GM21786 (cell line): ENCODE measurements at regions not wholly inside any gene's neighbourhood (a gene's known extent, or its start where the extent isn't known, plus 50 kb on each side); places are given as distances from the start of the nearest gene placed in this dataset.

Experiments used
- ATAC-seq: cut with Tn5 transposase; IDR thresholded peaks from one replicate; pipeline ENCODE4 v1.9.1; 2021; ENCODE audit not compliant: unreplicated experiment

DNA sequence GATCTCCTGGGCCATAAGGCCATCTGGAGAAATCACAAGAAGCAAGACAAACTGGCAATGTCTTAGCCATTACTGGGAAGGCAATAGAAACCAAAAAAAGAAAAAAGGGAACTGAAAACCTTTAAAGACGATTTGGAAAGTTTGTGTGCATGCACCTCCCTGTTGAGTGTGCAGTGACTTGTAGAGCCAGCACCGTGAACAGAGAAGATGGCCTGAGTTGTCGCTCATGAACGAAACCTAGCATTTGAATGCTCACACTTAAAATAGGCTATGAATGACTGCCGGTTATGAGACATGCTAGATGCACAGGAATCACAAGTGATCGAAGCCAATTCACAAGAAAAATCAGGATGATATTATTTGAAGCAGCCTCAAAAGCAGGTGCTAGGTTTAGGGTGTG is 151.3 kb upstream of the ADO start:
- ATAC-seq, result peak; percentile 83

GRCh38 chr10:62654966-62655336 is 149.6 kb upstream of the ADO start:
- ATAC-seq, result no peak

DNA sequence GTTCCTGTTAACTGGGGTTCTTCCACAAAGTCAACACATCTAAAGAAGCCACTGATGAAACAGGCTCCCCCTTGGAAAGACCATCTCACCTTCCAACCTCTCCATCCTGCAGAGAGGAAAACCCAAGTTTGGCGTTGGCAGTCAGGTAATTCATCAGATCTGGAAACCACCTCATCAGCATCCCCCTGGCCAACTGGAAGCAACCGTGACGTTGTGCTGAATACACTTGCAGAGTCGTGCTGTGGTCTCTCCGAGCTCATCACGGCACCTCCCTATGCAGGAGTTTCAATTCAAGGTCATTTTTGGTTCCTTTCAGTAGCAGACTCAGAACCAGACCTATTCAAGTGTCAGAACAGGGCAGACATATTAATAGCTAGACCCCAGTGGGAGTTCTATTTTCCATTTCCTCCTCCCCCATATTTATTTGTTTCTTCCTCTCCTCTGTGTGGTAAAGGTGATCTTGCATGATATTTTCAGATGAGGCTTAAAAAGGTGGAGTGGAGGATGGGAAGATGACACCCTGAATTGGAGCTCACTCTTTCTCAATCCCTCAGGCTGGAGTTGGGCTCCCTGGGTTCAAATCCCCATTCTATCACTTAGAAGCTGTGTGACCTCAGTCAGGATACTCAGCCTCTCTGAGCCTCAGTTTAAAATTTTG is 149.1 kb upstream of the ADO start:
- ATAC-seq, result peak; percentile 81

DNA sequence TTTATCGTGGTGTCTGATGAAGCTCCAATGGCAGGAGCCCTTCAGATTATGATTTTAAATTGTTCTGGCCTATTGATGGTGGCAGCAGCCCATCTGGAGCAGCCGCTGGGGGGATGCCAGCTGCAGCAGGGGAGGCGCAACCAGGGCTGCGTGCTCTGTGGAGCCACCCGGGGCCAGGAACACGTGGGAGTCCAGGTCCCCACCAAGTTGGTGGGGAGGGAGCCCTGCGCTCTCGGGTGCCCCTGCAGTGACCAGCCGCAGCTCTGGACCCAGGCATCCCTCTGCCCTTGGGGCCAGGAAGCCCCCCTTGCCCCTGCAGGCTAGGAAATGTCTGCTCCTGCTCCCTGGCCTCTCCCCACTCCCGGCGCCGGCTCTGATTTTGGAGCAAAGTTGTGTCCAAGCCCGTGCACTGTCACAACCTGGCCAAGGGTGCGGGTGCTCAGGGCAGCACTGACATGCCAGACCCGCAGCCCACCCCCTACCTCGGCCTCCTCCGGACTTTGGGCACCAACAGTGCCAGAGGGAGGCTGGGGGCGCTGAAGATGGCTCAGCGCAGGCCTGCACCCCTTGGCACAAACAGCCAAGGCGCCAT is 147.2 kb upstream of the ADO start:
- ATAC-seq, result no peak

DNA sequence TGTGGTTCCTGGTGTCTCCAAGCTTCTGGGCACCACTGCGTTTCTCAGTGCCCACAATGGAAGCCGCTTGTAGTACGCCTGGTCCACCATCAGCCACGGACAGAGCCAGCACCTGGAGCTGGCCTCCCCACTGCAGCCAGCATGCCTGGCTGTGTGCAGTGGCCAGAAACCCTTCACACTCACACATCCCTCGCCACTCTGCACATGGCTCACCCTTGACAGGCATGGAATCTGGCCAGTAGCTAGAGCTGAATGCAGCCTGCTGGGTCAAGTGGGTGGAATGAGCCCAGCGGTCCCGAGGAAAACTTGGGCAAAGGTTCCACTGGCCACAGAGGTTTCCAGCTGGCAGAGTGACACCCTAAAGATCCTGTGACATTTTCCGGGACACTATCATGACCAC is 146.0 kb upstream of the ADO start:
- ATAC-seq, result no peak

DNA sequence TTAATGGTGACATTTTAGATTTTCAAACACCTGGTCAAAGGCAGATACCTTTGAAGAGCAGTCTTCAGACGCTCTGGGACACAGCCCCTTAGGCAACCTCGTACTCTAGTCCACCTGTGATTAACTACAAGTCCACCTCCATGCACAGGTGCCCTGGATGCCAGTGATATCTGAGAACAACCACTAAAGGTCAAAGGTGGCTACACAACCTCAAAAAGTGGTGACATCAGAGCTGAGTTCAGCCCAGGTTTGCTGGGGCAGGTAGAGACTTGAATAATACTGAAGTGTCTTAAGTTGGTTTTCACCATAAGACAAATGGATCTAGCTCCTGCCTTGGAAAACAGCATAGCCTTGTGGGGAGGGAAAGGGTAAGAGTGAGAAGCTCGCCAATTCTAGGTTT is 143.4 kb upstream of the ADO start:
- no peak for ATAC-seq

DNA sequence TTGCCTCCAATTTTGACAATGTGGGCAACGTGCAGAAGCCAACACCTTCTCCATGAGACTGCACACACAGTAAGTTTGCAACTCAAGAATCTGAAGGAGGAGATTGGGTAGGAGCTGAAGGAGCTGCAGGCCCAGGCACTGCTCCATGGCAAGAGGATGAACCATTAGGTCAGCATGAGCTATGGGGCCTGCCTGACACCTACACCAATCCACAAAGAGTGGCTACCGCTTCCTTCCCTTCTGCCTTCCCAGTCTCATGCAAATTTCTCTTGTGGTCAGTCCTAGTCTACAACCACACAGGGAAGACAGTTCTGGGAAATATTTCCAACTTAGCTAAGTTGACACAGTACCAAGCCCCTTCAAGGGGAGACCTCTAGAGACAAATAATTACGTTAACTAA is 142.0 kb upstream of the ADO start:
- ATAC-seq, result no peak

DNA sequence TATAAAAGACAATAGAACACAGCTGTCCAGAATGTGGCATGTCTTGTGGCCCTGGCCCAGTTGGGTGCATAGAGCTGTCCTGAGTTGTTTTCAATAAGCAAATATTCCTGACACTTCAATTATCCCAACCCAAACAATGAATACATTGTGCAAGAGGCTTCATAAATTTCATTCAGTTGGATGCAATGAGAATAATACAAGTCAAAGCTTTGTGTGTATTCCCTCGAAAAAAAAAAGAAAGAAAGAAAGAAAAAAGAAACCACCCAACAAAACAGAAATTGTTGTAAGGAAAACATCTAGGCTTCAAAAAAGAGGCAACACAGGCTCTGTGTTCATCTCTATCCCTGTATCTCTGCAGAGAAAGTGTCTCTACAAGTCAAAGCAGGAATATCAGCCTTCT is 138.7 kb upstream of the ADO start:
- no peak for ATAC-seq

GRCh38 chr10:62666275-62666674 is 138.2 kb upstream of the ADO start:
- ATAC-seq, result no peak

DNA sequence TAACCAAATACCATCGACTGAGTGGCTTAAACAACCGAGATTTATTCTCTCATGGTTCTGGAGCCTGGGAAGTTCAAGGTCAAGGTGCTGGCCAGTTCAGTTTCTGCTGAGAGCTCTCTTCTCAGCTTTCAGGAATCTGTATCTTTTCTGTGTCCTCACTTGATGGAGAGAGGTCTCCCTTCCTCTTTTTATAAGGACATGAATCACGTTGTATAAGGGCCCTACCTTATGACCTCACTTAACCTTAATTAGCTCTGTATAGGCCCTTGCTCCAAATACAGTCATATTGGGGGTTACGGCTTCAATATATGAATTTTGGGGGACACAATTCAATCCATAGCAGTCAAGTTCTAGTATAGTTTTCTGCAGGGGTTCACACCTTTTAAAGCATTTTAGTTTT is 135.2 kb upstream of the ADO start:
- no peak for ATAC-seq

DNA sequence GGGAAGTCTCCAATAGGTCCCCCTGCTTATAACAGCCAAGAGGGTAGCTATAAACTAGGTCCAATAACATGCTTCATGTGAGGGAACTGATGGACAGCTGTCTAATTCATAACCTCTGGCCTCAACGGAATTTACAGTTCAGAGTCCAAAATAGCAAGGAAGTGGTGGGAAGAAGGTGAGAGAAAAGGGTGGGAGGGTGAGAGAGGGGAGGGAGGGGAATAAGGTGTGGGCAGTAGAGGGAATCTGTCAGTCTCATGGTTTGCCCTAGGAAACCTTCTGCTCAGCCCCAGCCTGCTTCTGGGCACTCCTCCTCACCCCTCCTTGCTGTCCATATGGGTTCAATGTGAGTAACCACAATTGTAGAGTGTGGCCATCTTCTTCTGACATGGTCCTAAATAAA is 133.4 kb upstream of the ADO start:
- no peak for ATAC-seq

- peak; percentile 92 for ATAC-seq
These were observed 123.1 kb upstream of the ADO start for GRCh38 chr10:62681211-62681940.

DNA sequence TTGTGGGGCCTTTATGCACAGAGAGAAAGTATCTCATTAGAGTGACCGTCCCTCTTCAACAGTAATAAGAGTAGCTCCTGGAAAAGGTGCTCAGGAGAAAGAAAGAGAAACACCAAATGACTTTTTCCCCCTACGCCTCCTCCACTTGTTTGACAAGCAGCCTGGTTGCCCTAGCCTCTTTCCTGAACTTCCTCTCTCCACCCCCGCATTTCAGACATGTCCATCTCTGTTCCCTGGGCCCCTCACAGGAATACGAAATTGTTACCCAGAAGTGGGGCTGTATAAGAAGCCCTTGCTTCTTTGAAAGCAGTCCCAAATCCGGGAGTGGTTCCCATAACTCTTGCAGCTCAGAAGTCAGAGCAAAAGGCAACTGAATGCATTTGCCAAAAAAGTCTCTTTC is 119.6 kb upstream of the ADO start:
- ATAC-seq, result no peak

DNA sequence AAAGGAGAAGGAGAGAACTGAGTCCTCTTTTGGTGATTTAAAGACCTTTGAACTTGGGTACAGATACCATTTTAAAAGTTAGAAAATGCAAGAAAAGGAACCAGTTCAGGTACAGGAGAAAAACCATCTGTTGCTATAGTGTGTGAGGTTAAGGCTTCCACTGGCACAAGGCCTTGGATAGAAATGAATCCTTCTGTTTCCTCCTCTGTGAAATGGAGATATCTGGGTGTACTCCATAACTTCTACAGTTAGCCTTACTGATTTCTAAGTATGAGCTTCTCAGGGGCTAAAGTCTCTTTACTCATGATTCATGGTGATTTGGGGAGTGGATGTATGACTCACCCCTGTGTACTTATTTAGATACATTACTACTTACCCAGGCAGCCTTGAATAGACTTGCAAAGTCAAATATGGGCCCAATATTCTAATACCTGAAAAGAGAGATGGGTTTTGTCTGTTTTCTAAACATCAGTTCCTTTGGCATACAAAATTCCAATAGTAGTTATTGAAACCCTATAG is 117.2 kb upstream of the ADO start:
- no peak for ATAC-seq

DNA sequence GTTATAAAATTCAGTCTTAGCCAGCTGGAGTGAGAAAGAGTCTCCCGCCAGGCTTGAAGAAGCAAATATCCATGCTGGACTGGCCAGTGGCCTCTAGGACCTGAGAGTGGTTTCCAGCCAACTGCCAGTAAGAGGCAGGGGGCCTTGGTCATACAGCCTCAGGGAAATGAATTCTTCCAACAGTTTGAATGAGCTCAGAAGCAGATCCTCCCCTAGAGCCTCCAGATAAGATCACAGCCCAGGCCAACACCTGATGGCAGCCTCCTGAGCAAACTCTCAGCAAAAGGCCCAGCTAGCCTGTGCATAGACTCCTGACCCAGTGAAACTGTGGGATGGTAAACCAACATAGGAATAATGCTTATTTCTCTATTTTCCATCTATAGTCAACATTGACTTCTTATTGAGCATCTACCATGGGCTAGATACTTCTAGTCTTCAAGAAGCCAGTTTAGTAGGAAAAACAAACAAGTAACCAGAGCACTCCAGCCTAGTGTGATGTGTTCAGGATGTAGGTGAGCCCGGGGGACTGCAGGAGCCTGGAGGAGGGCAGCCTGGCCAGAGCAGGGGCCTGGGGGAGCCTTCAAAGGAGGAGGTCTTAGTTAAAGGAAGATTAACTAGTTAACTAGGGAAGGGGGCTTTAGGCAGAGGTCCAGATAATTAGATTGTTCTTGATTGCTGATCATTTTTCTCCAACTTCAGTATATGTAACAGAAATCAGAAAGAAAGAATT is 115.4 kb upstream of the ADO start:
- no peak for ATAC-seq

DNA sequence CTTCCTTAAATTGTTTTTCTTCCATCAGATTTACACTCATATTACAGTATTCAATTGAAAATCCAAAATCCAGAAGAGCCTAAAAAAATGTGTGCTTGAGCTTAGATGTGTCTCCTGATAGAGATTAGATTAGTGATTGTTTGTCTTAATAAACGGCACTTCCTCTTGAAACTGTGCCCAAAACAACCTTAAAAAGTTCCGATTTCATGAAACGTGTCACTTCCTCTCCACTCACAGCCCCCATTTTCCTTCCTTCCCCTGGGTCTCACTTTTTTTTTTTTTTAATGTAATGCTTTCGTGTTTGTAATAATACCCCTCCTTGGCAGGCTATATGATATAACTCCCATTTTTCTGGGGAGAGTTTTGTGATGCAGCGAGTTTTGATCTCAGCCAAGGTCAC is 114.8 kb upstream of the ADO start:
- no peak for ATAC-seq

GRCh38 chr10:62690703-62691102 is 113.8 kb upstream of the ADO start:
- ATAC-seq, result no peak

GRCh38 chr10:62691336-62691735 is 113.2 kb upstream of the ADO start:
- no peak for ATAC-seq

GRCh38 chr10:62692085-62692484 is 112.4 kb upstream of the ADO start:
- ATAC-seq, result no peak

DNA sequence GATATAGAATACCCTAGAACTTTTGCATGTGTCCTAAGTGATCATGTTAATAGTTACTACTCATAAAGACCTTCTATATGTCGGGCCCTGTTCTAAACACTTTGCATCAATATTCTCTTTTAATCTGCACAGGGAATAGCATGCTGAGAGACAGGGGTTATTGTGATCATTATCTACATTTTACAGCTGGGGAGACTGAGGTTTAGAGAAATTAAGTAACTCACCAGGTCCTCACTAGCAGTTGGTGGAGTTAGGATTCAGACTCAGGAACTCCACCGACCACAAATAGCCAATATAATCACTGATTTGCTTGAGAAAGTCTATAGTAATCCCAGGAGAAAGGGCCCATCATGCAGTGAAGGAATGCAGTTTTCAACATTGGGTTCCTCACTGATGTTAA is 111.2 kb upstream of the ADO start:
- no peak for ATAC-seq

- no peak for ATAC-seq
These were observed 109.9 kb upstream of the ADO start for GRCh38 chr10:62694537-62695126.
